ENCODE measurements at regions not wholly inside any gene's neighbourhood (a gene's known extent, or its start where the extent isn't known, plus 50 kb on each side); places are given as distances from the start of the nearest gene placed in this dataset.

GRCh38 chr2:121072784-121073183, 212.2 kb downstream of the TFCP2L1 start:
- TF ChIP-seq CTCF (conservative IDR thresholded peaks at IDR 0.05) = no peak
- TF ChIP-seq EZH2 (IDR thresholded peaks at IDR 0.05; ENCODE audit: low read depth) = no peak
